ENCODE measurements at regions not wholly inside any gene's neighbourhood (a gene's known extent, or its start where the extent isn't known, plus 50 kb on each side); places are given as distances from the start of the nearest gene placed in this dataset.

DNA sequence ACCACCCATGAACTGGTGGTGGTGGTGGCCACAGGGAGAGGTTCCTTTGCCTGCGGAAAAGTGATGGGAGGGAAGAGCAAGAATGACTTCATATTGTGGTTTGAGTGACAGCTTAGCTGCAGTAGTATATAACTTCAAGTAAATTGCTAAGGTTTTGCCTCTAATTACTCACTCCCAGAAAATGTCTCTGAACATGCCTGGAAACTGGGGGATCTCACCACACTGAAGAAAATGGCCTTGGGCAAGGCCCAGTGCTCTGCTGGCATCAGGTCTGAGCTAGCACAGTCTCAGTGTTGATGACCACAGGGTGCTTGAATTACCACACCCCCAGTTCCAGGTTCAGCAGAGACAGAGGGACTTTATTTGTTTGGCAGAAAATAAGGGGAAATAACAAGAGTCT is 2085.4 kb downstream of the ARAP2 start:
- DNase-seq (ENCODE audit: low read depth): no peak
- TF ChIP-seq, protein P1, sequence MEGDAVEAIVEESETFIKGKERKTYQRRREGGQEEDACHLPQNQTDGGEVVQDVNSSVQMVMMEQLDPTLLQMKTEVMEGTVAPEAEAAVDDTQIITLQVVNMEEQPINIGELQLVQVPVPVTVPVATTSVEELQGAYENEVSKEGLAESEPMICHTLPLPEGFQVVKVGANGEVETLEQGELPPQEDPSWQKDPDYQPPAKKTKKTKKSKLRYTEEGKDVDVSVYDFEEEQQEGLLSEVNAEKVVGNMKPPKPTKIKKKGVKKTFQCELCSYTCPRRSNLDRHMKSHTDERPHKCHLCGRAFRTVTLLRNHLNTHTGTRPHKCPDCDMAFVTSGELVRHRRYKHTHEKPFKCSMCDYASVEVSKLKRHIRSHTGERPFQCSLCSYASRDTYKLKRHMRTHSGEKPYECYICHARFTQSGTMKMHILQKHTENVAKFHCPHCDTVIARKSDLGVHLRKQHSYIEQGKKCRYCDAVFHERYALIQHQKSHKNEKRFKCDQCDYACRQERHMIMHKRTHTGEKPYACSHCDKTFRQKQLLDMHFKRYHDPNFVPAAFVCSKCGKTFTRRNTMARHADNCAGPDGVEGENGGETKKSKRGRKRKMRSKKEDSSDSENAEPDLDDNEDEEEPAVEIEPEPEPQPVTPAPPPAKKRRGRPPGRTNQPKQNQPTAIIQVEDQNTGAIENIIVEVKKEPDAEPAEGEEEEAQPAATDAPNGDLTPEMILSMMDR (IDR thresholded peaks at IDR 0.05; ENCODE audit: insufficient read depth, low read depth, low read length): no peak
- H3K4me3 ChIP-seq (ENCODE audit: low read depth, low read length): no peak overlapping the region

DNA sequence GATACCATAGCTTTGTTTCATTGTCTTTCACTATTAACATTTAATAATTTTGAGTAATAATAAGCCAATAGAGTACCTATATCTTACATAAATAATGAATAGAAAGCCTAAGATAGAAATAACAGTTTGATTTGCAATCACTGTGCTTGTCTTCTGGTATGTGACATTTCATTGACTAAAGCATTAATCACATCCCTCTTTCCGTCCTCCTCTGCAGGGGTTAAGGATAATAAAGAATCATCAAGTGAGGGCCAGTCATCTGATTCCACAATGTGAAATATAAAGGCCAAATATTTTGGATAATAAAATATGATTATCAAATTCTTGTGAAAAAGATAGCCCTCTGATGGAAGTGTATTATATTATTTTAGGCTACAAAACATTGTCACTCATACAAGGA is 2073.4 kb downstream of the ARAP2 start:
- DNase-seq (ENCODE audit: low read depth): no peak
- TF ChIP-seq, protein P1 (IDR thresholded peaks at IDR 0.05; ENCODE audit: insufficient read depth, low read depth, low read length): no peak
- no peak overlapping the region for H3K4me3 ChIP-seq (ENCODE audit: low read depth, low read length)

DNA sequence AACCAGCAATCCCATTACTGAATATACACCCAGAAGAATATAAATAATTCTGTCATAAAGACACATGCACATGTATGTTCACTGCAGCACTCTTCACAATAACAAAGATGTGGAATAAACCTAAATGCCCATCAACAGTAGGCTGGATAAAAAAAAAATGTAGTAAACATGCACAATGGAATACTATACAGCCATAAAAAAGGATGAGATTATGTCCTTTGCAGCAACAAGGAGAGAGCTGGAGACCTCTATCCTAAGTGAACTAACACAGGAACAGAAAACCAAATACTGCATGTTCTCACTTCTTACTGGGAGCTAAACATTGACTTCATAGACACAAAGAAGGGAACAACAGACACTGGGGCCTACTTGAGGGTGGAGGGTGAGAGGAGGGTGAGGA is 2067.7 kb downstream of the ARAP2 start:
- TF ChIP-seq, protein P1 (IDR thresholded peaks at IDR 0.05; ENCODE audit: insufficient read depth, low read depth, low read length): no peak
- H3K4me3 ChIP-seq (ENCODE audit: low read depth, low read length): no peak overlapping the region
- no peak for DNase-seq (ENCODE audit: low read depth)

DNA sequence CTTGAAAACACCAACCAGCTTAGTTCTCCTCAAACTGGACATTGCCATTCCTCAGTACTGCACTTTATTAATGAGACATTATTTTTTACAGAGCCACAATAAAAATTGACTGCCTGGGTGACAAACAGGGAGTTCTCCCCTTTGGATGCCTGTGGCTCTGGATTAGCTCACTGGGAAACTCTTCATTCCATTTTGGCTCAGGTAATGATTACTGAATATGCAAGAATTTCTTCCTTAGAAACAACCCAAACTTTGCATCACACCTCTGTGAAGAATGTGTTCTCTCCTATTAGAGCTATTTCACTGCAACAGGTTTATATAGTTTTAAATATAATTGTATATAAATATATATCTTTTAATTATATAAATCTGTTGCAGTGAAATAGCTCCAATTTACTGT is 2065.8 kb downstream of the ARAP2 start:
- H3K4me3 ChIP-seq (ENCODE audit: low read depth, low read length): no peak overlapping the region
- no peak for DNase-seq (ENCODE audit: low read depth)
- TF ChIP-seq, protein P1 (IDR thresholded peaks at IDR 0.05; ENCODE audit: insufficient read depth, low read depth, low read length): no peak

DNA sequence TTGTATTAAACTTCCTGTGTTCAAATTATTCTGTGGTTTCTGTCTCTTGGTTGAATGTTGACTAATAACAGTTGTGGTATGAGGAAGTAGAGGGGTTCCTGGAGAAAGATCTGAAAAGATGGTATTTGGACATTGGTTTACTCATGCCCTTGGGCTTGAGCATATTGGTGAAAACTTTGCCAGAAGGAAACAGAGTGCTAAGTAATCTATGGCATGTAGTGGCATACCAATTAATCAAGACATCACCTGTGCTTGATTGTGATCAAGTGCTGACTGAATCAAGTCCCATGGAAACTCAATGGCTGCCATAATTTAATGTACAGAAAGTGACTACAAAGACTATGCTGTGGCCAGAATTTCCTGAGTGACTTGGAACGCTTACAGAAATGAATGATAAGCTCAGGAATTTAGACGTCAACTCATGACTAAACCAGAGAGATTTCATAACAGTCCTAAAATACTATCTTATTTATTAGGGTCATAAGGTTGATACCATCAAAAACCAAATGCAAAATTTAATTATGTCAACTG is 2062.9 kb downstream of the ARAP2 start:
- no peak overlapping the region for H3K4me3 ChIP-seq (ENCODE audit: low read depth, low read length)
- TF ChIP-seq, protein P1 (IDR thresholded peaks at IDR 0.05; ENCODE audit: insufficient read depth, low read depth, low read length): no peak
- DNase-seq (ENCODE audit: low read depth): peak; percentile 91

DNA sequence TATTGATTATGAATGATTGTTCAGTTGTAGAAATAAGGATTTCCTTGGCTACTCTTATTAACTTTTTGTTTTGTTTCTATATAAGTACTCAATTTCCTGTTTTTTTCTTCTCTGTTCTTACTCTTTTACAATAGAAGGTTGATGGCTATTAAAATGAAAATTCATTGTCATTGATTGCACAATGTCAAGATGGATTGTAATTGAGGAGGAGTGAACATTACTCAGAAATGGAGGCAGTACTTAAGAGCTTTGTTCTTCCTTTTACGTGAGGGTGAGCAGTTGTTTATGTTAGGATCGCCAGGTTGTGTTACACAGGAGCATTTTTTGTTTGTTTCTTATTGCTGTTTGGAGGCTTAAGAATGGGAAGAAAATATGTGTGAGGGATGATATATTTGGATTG is 2062.4 kb downstream of the ARAP2 start:
- peak; percentile 89 for DNase-seq (ENCODE audit: low read depth)
- TF ChIP-seq, protein P1 (IDR thresholded peaks at IDR 0.05; ENCODE audit: insufficient read depth, low read depth, low read length): no peak
- H3K4me3 ChIP-seq (ENCODE audit: low read depth, low read length): no peak overlapping the region

DNA sequence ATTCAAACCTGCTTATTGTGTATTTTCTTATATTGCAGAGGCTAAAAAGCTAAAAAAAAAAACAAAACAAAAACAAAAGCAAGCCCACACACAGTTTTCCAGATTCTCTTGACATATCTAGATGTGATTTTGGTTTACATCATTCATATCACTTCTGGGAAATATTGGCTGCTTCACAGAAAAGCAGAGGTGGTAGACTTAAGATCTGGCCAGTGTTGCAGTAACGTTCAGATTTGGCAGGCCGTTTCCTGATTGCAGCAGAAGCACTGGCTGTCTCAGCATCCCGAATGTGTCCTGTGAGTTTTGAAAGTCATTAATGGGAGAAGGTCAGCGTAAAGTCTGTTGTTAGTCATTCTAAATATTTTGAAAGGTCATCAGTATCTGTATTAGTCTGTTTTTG is 2062.0 kb downstream of the ARAP2 start:
- TF ChIP-seq, protein P1 (IDR thresholded peaks at IDR 0.05; ENCODE audit: insufficient read depth, low read depth, low read length): no peak
- DNase-seq (ENCODE audit: low read depth): peak; percentile 90
- H3K4me3 ChIP-seq (ENCODE audit: low read depth, low read length): no peak overlapping the region
